Activated CD4-positive, alpha-beta T cell treated with anti-CD3 and anti-CD28 coated beads, Interleukin-2, amount 50 U/mL, for 1 hour (primary cell): ENCODE measurements at regions not wholly inside any gene's neighbourhood (a gene's known extent, or its start where the extent isn't known, plus 50 kb on each side); places are given as distances from the start of the nearest gene placed in this dataset.
"Not testable (repeated sequence)": the region's sequence is repeated elsewhere in the genome, so short reads cannot be mapped to it uniquely, and the experiment has no call there.

Experiments used
- DNase-seq: peaks from one replicate; pipeline ENCODE4 v3.0.0-alpha.2; 2020

GRCh38 chr9:42437057-42437759, 253.7 kb downstream of the SPATA31A6 start:
- DNase-seq, result not testable (repeated sequence)

GRCh38 chr9:42442680-42443079, 259.2 kb downstream of the SPATA31A6 start:
- not testable (repeated sequence) for DNase-seq

DNA sequence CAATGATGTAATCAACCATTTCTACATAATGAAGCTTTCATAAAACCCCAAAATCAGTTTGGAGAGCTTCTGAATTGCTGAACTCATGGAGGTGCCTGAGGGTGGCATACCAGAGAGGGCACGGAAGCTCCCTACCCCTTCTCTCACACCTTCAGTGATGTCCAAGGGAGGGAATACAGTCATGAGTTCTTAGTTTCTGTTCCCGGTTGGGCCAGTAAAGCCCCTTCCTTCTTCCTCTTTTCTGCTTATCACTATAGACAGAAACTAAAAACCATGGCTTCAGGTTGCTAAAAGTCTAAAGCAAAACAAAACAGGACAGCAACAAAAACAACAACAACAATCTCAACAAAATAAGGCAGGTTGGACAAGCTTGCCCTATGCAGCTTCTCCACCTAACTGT, 260.0 kb downstream of the SPATA31A6 start:
- not testable (repeated sequence) for DNase-seq

GRCh38 chr9:42461436-42461835, 278.0 kb downstream of the SPATA31A6 start:
- not testable (repeated sequence) for DNase-seq

GRCh38 chr9:42461863-42462262, 278.4 kb downstream of the SPATA31A6 start:
- DNase-seq, result not testable (repeated sequence)

DNA sequence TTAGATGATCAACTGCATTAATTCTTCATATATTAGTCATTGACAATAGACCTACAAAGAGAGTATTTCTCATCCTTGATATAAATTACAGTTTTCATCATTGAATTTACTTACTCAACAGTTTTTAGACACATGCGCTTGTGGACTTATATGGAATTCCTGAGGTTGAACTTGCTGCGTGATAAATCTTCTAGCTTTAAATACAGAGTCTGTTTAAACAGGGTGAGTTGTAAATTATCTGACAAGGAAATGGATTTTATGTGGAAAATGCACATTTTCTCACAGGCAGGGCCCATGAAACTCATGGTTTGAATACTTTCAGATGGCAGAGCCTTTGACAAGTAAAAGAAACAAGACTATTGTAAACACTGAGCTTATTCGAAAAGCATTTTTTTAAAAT, 280.5 kb downstream of the SPATA31A6 start:
- not testable (repeated sequence) for DNase-seq

DNA sequence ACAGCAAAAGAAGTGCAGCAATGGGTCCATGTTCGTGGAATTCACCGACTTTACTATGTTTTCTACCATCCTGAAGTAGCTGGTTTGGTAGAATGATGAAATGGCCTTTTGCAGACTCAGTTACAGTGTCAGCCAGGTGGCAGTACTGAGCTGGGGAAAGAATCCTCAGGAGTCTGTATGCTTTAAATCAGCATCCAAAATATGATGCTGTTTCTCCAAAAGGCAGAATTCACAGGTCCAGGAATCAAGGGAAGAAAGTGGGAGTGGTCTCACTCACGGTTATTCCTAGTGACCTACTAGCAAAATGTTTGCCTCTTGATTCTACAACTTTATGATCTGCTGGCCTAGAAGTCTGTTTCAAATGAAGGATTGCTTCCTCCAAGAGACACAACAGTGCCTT, 287.1 kb downstream of the SPATA31A6 start:
- not testable (repeated sequence) for DNase-seq

DNA sequence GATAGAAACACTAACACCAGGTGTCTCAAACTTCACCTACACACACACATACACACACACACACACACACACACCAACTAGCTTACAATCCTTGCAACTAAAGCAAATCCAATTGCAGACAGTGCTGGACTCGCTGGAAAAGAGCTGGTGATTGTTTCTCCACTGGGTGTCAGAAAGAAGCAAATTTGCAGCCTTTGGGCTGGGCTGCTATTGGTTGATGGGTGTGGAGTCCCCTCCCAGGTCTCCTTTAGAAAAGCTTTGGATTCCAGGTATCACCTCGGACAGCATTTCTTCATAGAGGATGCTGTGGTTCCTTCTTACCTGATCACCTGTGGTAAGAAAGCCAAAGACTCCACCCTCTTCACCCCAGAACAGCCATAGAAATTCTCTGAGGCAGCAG, 307.5 kb downstream of the SPATA31A6 start:
- DNase-seq, result not testable (repeated sequence)

DNA sequence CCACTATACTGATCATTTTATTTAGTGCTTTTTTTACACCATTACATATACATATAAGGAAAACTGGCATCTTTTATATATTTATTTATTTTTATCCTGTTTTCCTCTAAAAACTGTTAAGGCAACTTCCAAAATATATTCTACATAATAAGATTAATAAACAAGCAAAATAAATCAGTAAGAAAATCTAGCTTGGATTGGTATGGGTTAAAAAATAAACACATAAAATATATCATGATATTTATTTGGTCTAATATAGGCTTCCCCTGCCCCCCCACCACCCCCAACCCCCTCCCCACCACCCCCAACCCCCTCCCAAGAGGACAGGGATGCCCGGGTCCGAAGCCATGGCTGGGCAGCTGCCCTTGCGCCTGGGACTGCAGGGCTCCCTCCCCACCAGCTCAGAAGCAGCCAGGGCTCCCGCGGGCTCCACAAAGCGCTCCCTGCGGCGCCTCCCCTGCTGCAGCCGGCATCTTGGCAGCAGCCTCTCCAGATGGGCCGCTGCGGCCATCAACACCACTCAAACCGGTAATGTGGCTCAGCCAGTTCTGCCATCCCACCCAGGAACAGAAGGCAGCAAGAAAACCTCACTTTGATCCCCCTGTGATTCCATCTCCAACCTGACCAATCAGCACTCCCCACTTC, 319.3 kb downstream of the SPATA31A6 start:
- DNase-seq, result not testable (repeated sequence)

DNA sequence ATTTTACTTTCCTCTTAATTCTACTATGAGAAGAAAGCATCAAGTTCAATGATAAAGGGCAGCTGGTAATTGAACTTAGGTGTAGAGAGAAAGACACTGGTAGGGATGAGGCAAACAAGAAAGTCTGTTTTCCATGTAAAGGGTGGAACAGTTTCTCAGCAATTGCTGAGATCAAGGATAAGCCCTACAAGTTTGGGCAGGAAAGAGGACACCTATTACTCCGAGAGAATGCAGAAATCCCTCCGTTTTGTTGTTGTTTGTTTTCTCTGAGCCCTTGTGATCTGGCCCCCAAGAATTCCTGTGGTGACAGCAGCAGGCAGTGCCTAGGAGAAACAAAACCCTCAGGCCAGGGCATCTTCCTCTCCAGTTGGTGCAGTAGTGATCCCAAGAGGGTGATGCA, 324.7 kb downstream of the SPATA31A6 start:
- DNase-seq, result not testable (repeated sequence)

DNA sequence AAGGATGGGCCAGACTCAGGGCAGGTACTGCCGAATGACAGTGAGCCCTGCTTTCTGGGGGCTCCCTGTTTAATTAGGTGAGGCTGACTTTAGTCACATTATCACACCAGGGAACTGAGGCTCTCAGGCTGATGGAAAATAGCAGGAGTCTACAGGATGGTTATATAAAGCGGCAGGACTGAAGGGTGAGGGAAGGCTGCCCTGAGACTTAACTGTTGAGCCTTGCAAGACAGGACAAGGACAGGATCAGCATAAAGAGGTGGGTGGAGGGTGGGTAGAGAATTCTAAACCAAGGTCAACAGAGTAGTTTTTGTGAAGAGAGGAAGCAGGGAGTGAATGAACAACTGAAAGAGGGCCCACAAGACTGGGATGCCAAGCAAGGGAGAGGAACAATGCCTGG, 330.1 kb downstream of the SPATA31A6 start:
- DNase-seq, result not testable (repeated sequence)

GRCh38 chr9:42534325-42534983, 351.0 kb downstream of the SPATA31A6 start:
- not testable (repeated sequence) for DNase-seq

DNA sequence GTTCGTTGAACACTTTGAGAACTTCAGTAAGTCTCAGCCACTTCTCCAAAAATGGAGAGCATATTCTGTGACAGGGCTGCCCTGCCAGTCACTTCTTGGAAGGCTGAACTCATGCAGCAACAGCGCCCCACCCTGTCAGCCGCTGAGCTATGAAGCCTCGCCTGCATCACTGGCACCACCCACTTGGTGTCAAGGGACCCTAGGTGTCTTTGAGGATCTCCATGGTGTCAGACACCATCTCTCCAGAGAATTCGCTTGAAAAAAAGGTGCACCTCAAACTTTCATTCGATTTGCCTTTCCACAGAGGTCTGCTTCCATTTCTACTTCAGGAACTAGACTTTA, 351.5 kb downstream of the SPATA31A6 start:
- DNase-seq, result peak; percentile 18

DNA sequence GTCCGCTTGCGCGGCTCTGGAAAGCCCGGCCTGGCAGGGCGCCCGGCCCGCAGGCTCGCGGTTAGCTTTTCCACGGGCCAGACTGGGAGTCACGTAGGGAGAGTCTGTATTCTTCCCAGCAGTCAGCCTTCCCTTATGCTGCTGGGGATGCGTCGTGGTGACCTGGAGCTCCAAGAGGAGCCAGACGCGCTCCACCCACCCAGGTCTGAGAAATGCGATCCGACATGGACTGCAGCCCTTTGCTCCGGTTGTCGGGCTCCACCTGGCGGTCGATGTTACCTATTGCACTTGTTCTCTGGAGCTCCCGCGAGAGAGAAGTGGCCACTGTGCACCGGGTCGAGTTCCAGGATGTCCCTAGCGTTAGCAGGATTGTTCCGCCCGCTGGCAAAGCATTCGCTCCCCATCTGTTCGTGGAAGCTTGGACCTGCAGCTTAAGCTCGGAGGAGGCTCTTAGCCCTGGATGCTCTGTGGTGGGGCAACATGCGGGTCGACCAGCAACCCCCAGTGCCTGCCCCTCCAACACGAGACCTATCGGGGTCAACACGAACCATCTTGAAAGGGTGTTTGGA, 367.4 kb downstream of the SPATA31A6 start:
- not testable (repeated sequence) for DNase-seq

GRCh38 chr9:42568530-42568929, 385.1 kb downstream of the SPATA31A6 start:
- not testable (repeated sequence) for DNase-seq

GRCh38 chr9:42568942-42569556, 385.6 kb downstream of the SPATA31A6 start:
- DNase-seq, result not testable (repeated sequence)

DNA sequence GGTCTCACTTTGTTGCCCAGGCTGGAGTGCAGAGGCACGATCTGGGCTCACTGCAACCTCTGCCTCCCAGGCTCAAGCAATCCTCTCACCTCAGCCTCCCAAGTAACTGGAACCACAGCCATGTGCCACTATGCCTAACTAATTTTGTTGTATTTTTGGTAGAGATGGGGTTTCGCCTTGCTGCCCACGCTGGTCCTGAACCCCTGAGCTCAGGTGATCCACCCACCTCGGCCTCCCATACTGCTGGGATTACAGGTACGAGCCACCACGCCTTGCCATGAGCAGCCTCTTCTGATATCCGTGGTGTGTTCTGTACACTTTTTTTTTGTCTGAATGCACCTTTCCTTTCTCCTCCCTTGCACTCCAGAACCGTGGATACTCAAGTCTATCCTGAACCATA, 394.4 kb downstream of the SPATA31A6 start:
- DNase-seq, result not testable (repeated sequence)
